ENCODE measurements at regions not wholly inside any gene's neighbourhood (a gene's known extent, or its start where the extent isn't known, plus 50 kb on each side); places are given as distances from the start of the nearest gene placed in this dataset.

DNA sequence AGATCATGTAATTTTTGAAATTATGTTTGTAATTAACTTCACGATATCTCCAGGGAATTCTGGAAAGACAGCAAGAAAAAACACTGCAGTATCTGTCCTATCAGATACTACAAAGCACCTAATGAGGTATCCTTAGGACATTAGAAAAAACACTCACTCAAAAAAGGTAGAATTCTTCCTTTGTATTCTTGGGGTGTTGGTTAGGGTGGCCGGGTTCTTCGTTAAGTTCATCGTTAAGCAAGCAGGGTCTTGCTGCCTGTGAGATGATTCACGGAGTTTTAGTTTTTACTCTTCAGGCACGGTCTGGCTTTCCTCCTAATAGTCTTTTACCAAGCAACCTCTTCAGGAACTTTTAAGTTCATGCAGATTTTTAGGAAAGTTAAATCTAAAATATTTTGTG lies 91.4 kb upstream of the IRX4 start:
- Histone ChIP-seq H3K79me2 (ENCODE audit: insufficient read depth, low read length) (no peaks in the 10 kb centered on the region), H3K9me2 (replicated peaks; ENCODE audit: low read depth, low read length) (no peaks in the 10 kb centered on the region), H3K27me3 (ENCODE audit: insufficient read depth, low read length, poor library complexity, severe bottlenecking) (no peaks in the 10 kb centered on the region), H3K9ac (ENCODE audit: low read depth, low read length, poor library complexity, severe bottlenecking) (no peak overlapping the region), H3K4me3 (ENCODE audit: low read length, poor library complexity, severe bottlenecking) (no peak overlapping the region), H3K9me3 (ENCODE audit: insufficient read depth, low read depth, low read length) (no peaks in the 10 kb centered on the region), H3K36me3 (ENCODE audit: insufficient read depth, low read length) (no peaks in the 10 kb centered on the region), H3F3A (ENCODE audit: low read depth) (no peaks in the 10 kb centered on the region), H4K20me1 (ENCODE audit: insufficient read depth, low read length, poor library complexity, severe bottlenecking) (no peaks in the 10 kb centered on the region), H2AFZ (ENCODE audit: low read length) (no peak overlapping the region), H3K4me2 (ENCODE audit: low read depth, low read length, poor library complexity, severe bottlenecking) (no peak overlapping the region), H3K4me1 (ENCODE audit: insufficient read depth, low read length, poor library complexity, severe bottlenecking) (no peaks in the 10 kb centered on the region)
- TF ChIP-seq EZH2phosphoT487 (IDR thresholded peaks at IDR 0.05; ENCODE audit: borderline replicate concordance) = no peak
- TF ChIP-seq, protein P1, sequence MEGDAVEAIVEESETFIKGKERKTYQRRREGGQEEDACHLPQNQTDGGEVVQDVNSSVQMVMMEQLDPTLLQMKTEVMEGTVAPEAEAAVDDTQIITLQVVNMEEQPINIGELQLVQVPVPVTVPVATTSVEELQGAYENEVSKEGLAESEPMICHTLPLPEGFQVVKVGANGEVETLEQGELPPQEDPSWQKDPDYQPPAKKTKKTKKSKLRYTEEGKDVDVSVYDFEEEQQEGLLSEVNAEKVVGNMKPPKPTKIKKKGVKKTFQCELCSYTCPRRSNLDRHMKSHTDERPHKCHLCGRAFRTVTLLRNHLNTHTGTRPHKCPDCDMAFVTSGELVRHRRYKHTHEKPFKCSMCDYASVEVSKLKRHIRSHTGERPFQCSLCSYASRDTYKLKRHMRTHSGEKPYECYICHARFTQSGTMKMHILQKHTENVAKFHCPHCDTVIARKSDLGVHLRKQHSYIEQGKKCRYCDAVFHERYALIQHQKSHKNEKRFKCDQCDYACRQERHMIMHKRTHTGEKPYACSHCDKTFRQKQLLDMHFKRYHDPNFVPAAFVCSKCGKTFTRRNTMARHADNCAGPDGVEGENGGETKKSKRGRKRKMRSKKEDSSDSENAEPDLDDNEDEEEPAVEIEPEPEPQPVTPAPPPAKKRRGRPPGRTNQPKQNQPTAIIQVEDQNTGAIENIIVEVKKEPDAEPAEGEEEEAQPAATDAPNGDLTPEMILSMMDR (conservative IDR thresholded peaks at IDR 0.05; ENCODE audit: low read length) = no peak

GRCh38 chr5:1973391-1974013 lies 90.8 kb upstream of the IRX4 start:
- no peak overlapping the region for H3K4me3 ChIP-seq (ENCODE audit: low read length, poor library complexity, severe bottlenecking)
- no peaks in the 10 kb centered on the region for H4K20me1 ChIP-seq (ENCODE audit: insufficient read depth, low read length, poor library complexity, severe bottlenecking)

DNA sequence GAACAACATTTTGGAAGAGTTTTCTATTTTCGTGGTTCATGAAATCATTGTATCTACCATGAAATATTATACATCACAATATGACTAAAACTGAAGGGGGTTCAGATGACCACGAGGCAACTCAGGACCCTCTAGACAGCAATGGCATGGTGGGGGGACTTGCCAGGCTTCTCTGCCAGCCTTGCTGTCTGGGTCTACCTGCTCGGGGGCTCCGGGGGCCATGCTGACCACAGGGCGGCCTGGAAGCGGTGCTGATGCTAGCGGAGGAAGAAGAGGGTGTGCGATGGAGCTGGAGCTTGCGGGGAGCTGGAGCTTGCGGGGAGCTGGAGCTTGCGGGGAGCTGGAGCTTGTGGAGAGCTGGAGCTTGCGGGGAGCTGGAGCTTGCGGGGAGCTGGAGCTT lies 89.2 kb upstream of the IRX4 start:
- H3K79me2 ChIP-seq (ENCODE audit: insufficient read depth, low read length) = no peaks in the 10 kb centered on the region
- no peak overlapping the region for H3K4me3 ChIP-seq (ENCODE audit: low read length, poor library complexity, severe bottlenecking)
- TF ChIP-seq, protein P1 (conservative IDR thresholded peaks at IDR 0.05; ENCODE audit: low read length) = no peak
- TF ChIP-seq EZH2phosphoT487 (IDR thresholded peaks at IDR 0.05; ENCODE audit: borderline replicate concordance) = no peak
- H3F3A ChIP-seq (ENCODE audit: low read depth) = no peaks in the 10 kb centered on the region
- no peaks in the 10 kb centered on the region for H3K36me3 ChIP-seq (ENCODE audit: insufficient read depth, low read length)
- H3K27me3 ChIP-seq (ENCODE audit: insufficient read depth, low read length, poor library complexity, severe bottlenecking) = no peaks in the 10 kb centered on the region
- no peaks in the 10 kb centered on the region for H4K20me1 ChIP-seq (ENCODE audit: insufficient read depth, low read length, poor library complexity, severe bottlenecking)
- H2AFZ ChIP-seq (ENCODE audit: low read length) = no peak overlapping the region
- no peak overlapping the region for H3K9ac ChIP-seq (ENCODE audit: low read depth, low read length, poor library complexity, severe bottlenecking)
- H3K4me2 ChIP-seq (ENCODE audit: low read depth, low read length, poor library complexity, severe bottlenecking) = no peak overlapping the region
- no peaks in the 10 kb centered on the region for H3K4me1 ChIP-seq (ENCODE audit: insufficient read depth, low read length, poor library complexity, severe bottlenecking)
- no peaks in the 10 kb centered on the region; the same call in 1 of the 2 replicates for H3K9me3 ChIP-seq (ENCODE audit: insufficient read depth, low read depth, low read length)
- H3K9me2 ChIP-seq (replicated peaks; ENCODE audit: low read depth, low read length) = no peaks in the 10 kb centered on the region

More at GRCh38 chr5:1973391-1974013, 90.8 kb upstream of the IRX4 start:
- H3K79me2 ChIP-seq (ENCODE audit: insufficient read depth, low read length) = no peaks in the 10 kb centered on the region
- H3K9me2 ChIP-seq (replicated peaks; ENCODE audit: low read depth, low read length) = no peaks in the 10 kb centered on the region
- no peaks in the 10 kb centered on the region for H3K27me3 ChIP-seq (ENCODE audit: insufficient read depth, low read length, poor library complexity, severe bottlenecking)
- no peak overlapping the region for H3K9ac ChIP-seq (ENCODE audit: low read depth, low read length, poor library complexity, severe bottlenecking)
- no peak overlapping the region for H3K4me2 ChIP-seq (ENCODE audit: low read depth, low read length, poor library complexity, severe bottlenecking)
- TF ChIP-seq EZH2phosphoT487 (IDR thresholded peaks at IDR 0.05; ENCODE audit: borderline replicate concordance) = no peak
- TF ChIP-seq, protein P1 (conservative IDR thresholded peaks at IDR 0.05; ENCODE audit: low read length) = no peak
- no peaks in the 10 kb centered on the region for H3F3A ChIP-seq (ENCODE audit: low read depth)
- no peaks in the 10 kb centered on the region for H3K36me3 ChIP-seq (ENCODE audit: insufficient read depth, low read length)
- H3K4me1 ChIP-seq (ENCODE audit: insufficient read depth, low read length, poor library complexity, severe bottlenecking) = no peaks in the 10 kb centered on the region
- no peaks in the 10 kb centered on the region for H3K9me3 ChIP-seq (ENCODE audit: insufficient read depth, low read depth, low read length)
- H2AFZ ChIP-seq (ENCODE audit: low read length) = no peak overlapping the region

Measured in Loucy (cell line).